SU-DHL-6 (cell line): ENCODE measurements at regions not wholly inside any gene's neighbourhood (a gene's known extent, or its start where the extent isn't known, plus 50 kb on each side); places are given as distances from the start of the nearest gene placed in this dataset.

Source experiments
- EZH2phosphoT487 ChIP-seq: fragments of 200-600 bp; sonication (generic), shearing (Covaris generic); conservative IDR thresholded peaks from 2 replicates; pipeline ENCODE4 v1.6.1; 2018; ENCODE audit warnings: mild to moderate bottlenecking, antibody characterized with exemption, low read length, moderate library complexity, mixed read lengths
- TF ChIP-seq, protein P1 (sequence below): fragments of 200-600 bp; sonication (generic); IDR thresholded peaks from one replicate; pipeline ENCODE4 v1.5.1; 2017; ENCODE audit warnings: antibody characterized with exemption, mild to moderate bottlenecking, low read length, moderate library complexity; ENCODE audit not compliant: insufficient read depth, poor library complexity, severe bottlenecking

DNA sequence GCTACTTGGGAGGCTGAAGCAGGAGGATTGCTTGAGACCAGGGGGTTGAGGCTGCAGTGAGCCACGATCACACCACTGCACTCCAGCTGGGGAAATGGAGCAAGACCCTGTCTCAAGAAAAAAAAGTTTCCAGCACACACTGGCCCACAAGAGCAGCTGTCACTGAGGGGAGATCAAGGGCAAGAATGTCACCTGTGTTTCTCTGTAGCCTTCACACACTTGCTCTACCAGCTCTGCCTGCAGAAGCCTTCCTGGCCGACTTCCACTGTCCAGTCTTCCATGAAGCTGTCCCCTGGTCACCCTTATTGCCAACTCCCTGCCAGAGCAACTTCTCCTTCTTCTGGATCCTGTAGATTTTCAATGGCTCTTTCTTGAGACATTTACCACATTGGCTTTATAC lies 158.0 kb downstream of the KCTD15 start:
- TF ChIP-seq, protein P1, sequence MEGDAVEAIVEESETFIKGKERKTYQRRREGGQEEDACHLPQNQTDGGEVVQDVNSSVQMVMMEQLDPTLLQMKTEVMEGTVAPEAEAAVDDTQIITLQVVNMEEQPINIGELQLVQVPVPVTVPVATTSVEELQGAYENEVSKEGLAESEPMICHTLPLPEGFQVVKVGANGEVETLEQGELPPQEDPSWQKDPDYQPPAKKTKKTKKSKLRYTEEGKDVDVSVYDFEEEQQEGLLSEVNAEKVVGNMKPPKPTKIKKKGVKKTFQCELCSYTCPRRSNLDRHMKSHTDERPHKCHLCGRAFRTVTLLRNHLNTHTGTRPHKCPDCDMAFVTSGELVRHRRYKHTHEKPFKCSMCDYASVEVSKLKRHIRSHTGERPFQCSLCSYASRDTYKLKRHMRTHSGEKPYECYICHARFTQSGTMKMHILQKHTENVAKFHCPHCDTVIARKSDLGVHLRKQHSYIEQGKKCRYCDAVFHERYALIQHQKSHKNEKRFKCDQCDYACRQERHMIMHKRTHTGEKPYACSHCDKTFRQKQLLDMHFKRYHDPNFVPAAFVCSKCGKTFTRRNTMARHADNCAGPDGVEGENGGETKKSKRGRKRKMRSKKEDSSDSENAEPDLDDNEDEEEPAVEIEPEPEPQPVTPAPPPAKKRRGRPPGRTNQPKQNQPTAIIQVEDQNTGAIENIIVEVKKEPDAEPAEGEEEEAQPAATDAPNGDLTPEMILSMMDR, result no peak
- TF ChIP-seq EZH2phosphoT487, result no peak
